HCT116 (cell line): ENCODE measurements at regions not wholly inside any gene's neighbourhood (a gene's known extent, or its start where the extent isn't known, plus 50 kb on each side); places are given as distances from the start of the nearest gene placed in this dataset.

ENCODE experiments used
- CTCF ChIP-seq, 3 experiments: fragments of 200-600 bp in 1 of 3; sonication (generic) in 1 of 3; IDR thresholded peaks in 2 of 3; conservative IDR thresholded peaks in 1 of 3; 2 replicates each; pipeline ENCODE4 v1.5.1; 2012 to 2017; ENCODE audit warnings: low read depth in 2 of 3, low read length in 2 of 3, antibody characterized with exemption in 1 of 3, borderline replicate concordance in 1 of 3, control low read depth in 1 of 3, mild to moderate bottlenecking in 1 of 3, mixed read lengths in 1 of 3, mixed run types in 1 of 3, moderate library complexity in 1 of 3; ENCODE audit not compliant: insufficient read depth in 1 of 3
- POLR2A ChIP-seq: IDR thresholded peaks from 2 replicates; pipeline ENCODE4 v1.7.0; 2011; ENCODE audit warnings: borderline replicate concordance; ENCODE audit not compliant: insufficient read depth, insufficient read length; ENCODE audit errors: extremely low read depth

- TF ChIP-seq CTCF (IDR thresholded peaks at IDR 0.05 in 2 of 3, conservative IDR thresholded peaks at IDR 0.05 in 1 of 3; ENCODE audit: borderline replicate concordance in 1 of 3, insufficient read depth in 1 of 3, low read depth in 2 of 3, low read length in 2 of 3) (peak; percentile 16 to 93 (median 81); a peak in 5 of 6 replicates), POLR2A (no peak)
These were observed 71.4 kb upstream of the TCF21 start for GRCh38 chr6:133817460-133818047.
